ENCODE measurements at regions not wholly inside any gene's neighbourhood (a gene's known extent, or its start where the extent isn't known, plus 50 kb on each side); places are given as distances from the start of the nearest gene placed in this dataset.

- no peak overlapping the region for H3K4me3 ChIP-seq (ENCODE audit: low read depth, low read length)
- TF ChIP-seq CTCF (IDR thresholded peaks at IDR 0.05; ENCODE audit: low read depth, low read length): no peak
Measured at GRCh38 chr3:70383360-70383831, 71.0 kb upstream of the MDFIC2 start.

GRCh38 chr3:70374179-70374578 is 61.7 kb upstream of the MDFIC2 start:
- no peak overlapping the region for H3K4me3 ChIP-seq (ENCODE audit: low read depth, low read length)
- no peak for TF ChIP-seq CTCF (IDR thresholded peaks at IDR 0.05; ENCODE audit: low read depth, low read length)

Data from WI38 (cell line).